NCI-H748 (cell line): ENCODE measurements at regions not wholly inside any gene's neighbourhood (a gene's known extent, or its start where the extent isn't known, plus 50 kb on each side); places are given as distances from the start of the nearest gene placed in this dataset.

Source experiments
- DNase-seq: peaks from one replicate; lab custom pipeline; 2025; ENCODE audit not compliant: unreplicated experiment; lab: John Stamatoyannopoulos, UW

- no peak for DNase-seq
Measured at GRCh38 chr2:5502385-5502784, 189.8 kb upstream of the SOX11 start.

GRCh38 chr2:5504756-5505155 lies 187.4 kb upstream of the SOX11 start:
- no peak for DNase-seq

GRCh38 chr2:5507367-5507766 lies 184.8 kb upstream of the SOX11 start:
- DNase-seq: peak; percentile 59

GRCh38 chr2:5509362-5509761 lies 182.8 kb upstream of the SOX11 start:
- no peak for DNase-seq

- no peak for DNase-seq
Measured at GRCh38 chr2:5510082-5510481, 182.1 kb upstream of the SOX11 start.

- no peak for DNase-seq
Measured at GRCh38 chr2:5515693-5516092, 176.5 kb upstream of the SOX11 start.

GRCh38 chr2:5519286-5519685 lies 172.9 kb upstream of the SOX11 start:
- no peak for DNase-seq

- no peak for DNase-seq
Measured at GRCh38 chr2:5520463-5520972, 171.7 kb upstream of the SOX11 start.

- no peak for DNase-seq
Measured at GRCh38 chr2:5521461-5521860, 170.7 kb upstream of the SOX11 start.

GRCh38 chr2:5524551-5524950 lies 167.6 kb upstream of the SOX11 start:
- DNase-seq: no peak

GRCh38 chr2:5528706-5529105 lies 163.5 kb upstream of the SOX11 start:
- no peak for DNase-seq

- no peak for DNase-seq
Measured at GRCh38 chr2:5530011-5530696, 162.0 kb upstream of the SOX11 start.

- DNase-seq: peak; percentile 21
Measured at GRCh38 chr2:5535301-5535700, 156.9 kb upstream of the SOX11 start.

GRCh38 chr2:5537180-5537688 lies 154.9 kb upstream of the SOX11 start:
- no peak for DNase-seq

- DNase-seq: no peak
Measured at GRCh38 chr2:5538313-5538712, 153.9 kb upstream of the SOX11 start.

GRCh38 chr2:5538772-5539171 lies 153.4 kb upstream of the SOX11 start:
- no peak for DNase-seq

GRCh38 chr2:5539282-5540165 lies 152.7 kb upstream of the SOX11 start:
- DNase-seq: peak; percentile 42

- DNase-seq: no peak
Measured at GRCh38 chr2:5540856-5541255, 151.3 kb upstream of the SOX11 start.

GRCh38 chr2:5544205-5544786 lies 147.9 kb upstream of the SOX11 start:
- no peak for DNase-seq

- DNase-seq: no peak
Measured at GRCh38 chr2:5546181-5546580, 146.0 kb upstream of the SOX11 start.

- peak; percentile 51 for DNase-seq
Measured at GRCh38 chr2:5548991-5549715, 143.0 kb upstream of the SOX11 start.
